ENCODE measurements at regions not wholly inside any gene's neighbourhood (a gene's known extent, or its start where the extent isn't known, plus 50 kb on each side); places are given as distances from the start of the nearest gene placed in this dataset.
"Not testable (repeated sequence)": the region's sequence is repeated elsewhere in the genome, so short reads cannot be mapped to it uniquely, and the experiment has no call there.

DNA sequence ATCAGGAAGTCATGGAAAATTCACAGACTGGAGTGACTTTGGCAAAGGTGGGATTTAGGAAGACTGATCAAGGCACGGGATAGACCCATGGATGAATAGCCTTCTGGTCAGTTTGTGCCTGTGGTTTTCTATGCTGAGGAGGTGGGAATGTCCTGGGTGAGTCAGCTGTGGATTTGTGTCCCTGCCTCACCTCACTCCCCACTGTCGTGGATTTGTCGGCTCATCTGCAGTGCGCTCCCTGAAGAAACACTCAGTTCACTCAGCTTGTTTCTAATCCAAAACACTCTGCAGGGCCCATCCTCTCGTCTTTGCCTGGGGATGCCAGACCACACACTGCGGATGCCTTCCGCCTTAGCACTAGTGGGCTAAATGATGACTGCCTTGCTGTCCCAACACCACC lies 50.2 kb upstream of the TP53BP2 start:
- in situ Hi-C loops (cut with MboI; ENCODE audit: low pct_unique_long_range_greater_than_20kb, low sequenced_read_pairs); DNase-seq: not testable (repeated sequence)

All from KBM-7 (cell line).